GM12878 (cell line): ENCODE measurements at regions not wholly inside any gene's neighbourhood (a gene's known extent, or its start where the extent isn't known, plus 50 kb on each side); places are given as distances from the start of the nearest gene placed in this dataset.

Experiments
- ATAC-seq: fragments of 200-7000 bp; cut with Tn5 transposase; 3 replicates; pipeline ENCODE4 v1.9.1; 2020; ENCODE audit warnings: mild to moderate bottlenecking, moderate library complexity
- BruUV-seq: library from RNA; stranded (reverse); fragments of 400-500 nt; replicated peaks from 2 replicates; lab custom pipeline; 2021; lab: Mats Ljungman, UMichigan
- CTCF ChIA-PET: fragments of 300-600 bp; sonication (Branson Sonifier 250); formaldehyde crosslinking; extraction: SDS; loops from one replicate; lab custom pipeline; 2021; ENCODE audit warnings: inconsistent platforms; lab: Yijun Ruan, JAX
- POLR2A ChIA-PET: fragments of 350-600 bp; formaldehyde crosslinking; extraction: SDS; loops from one replicate; lab custom pipeline; 2021; ENCODE audit warnings: inconsistent platforms; lab: Charles Lee
- RAD21 ChIA-PET: fragments of 300-600 bp; sonication (Branson Sonifier 250); formaldehyde crosslinking; loops from one replicate; lab custom pipeline; 2023; ENCODE audit warnings: antibody characterized with exemption; ENCODE audit not compliant: unreplicated experiment; lab: Charles Lee
- SMC1A ChIA-PET: fragments of 300-600 bp; sonication (Branson Sonifier 250); formaldehyde crosslinking; loops from one replicate; lab custom pipeline; 2023; ENCODE audit not compliant: unreplicated experiment, uncharacterized antibody; lab: Charles Lee
- DNase-seq: peaks from one replicate; pipeline ENCODE4 v3.0.0-alpha.2; 2011; ENCODE audit warnings: low read depth, low spot score
- FAIRE-seq: peaks from 3 replicates; lab custom pipeline; 2011; peaks lifted over from hg19 to GRCh38; lab: Jason Lieb, UNC
- H2AFZ ChIP-seq: 2 replicates; pipeline ENCODE4 v1.6.0; 2011; ENCODE audit warnings: low read depth, low read length, control low read depth; ENCODE audit not compliant: control insufficient read depth
- H3K27ac ChIP-seq: 2 replicates; pipeline ENCODE4 v1.5.1; 2011; ENCODE audit warnings: control low read depth; ENCODE audit not compliant: control insufficient read depth, insufficient read depth
- H3K27me3 ChIP-seq, 2 experiments: replicated peaks in 1 of 2; 2 replicates each; pipeline versions ENCODE4 v1.6.0 to v1.6.1; 2011; ENCODE audit warnings: low read length in 1 of 2; ENCODE audit not compliant: control insufficient read depth in 2 of 2, insufficient read depth in 2 of 2
- H3K36me3 ChIP-seq, 2 experiments: 2 replicates each; pipeline ENCODE4 v1.5.1; 2011; ENCODE audit warnings: low read length in 1 of 2; ENCODE audit not compliant: control insufficient read depth in 2 of 2, insufficient read depth in 2 of 2
- H3K4me1 ChIP-seq: 2 replicates; pipeline ENCODE4 v1.6.1; 2011; ENCODE audit warnings: mild to moderate bottlenecking, low read length, moderate library complexity, mixed read lengths; ENCODE audit not compliant: control insufficient read depth, insufficient read depth
- H3K4me2 ChIP-seq: 2 replicates; pipeline ENCODE4 v1.6.0; 2011; ENCODE audit warnings: control low read depth; ENCODE audit not compliant: control insufficient read depth, insufficient read depth
- H3K4me3 ChIP-seq: fragments of 200-600 bp; sonication (generic); 2 replicates; pipeline ENCODE4 v1.5.1; 2016
- H3K79me2 ChIP-seq: 2 replicates; pipeline ENCODE4 v1.6.0; 2011; ENCODE audit warnings: low read length; ENCODE audit not compliant: control insufficient read depth, insufficient read depth
- H3K9ac ChIP-seq: 2 replicates; pipeline ENCODE4 v1.8.0; 2011; ENCODE audit warnings: low read length, control low read depth, mixed read lengths; ENCODE audit not compliant: control insufficient read depth, insufficient read depth
- H3K9me3 ChIP-seq: replicated peaks from 3 replicates; pipeline ENCODE4 v1.5.1; 2011; ENCODE audit warnings: mild to moderate bottlenecking, low read length; ENCODE audit not compliant: control insufficient read depth, insufficient read depth
- H4K20me1 ChIP-seq: 2 replicates; pipeline ENCODE4 v1.6.0; 2011; ENCODE audit not compliant: control insufficient read depth, insufficient read depth
- HDAC2 ChIP-seq: fragments of 200-600 bp; sonication (generic); IDR thresholded peaks from 2 replicates; pipeline ENCODE4 v1.6.1; 2017
- PAX5 ChIP-seq: IDR thresholded peaks from 2 replicates; pipeline ENCODE4 v1.6.1; 2011; ENCODE audit warnings: low read depth, low read length, borderline replicate concordance
- PAX8 ChIP-seq: fragments of 450-650 bp; IDR thresholded peaks from 2 replicates; pipeline ENCODE4 v1.6.1; 2017; ENCODE audit warnings: mild to moderate bottlenecking, moderate library complexity
- PKNOX1 ChIP-seq: fragments of 450-650 bp; IDR thresholded peaks from 2 replicates; pipeline ENCODE4 v1.6.1; 2016; ENCODE audit warnings: mild to moderate bottlenecking
- RB1 ChIP-seq: fragments of 450-650 bp; formaldehyde crosslinking; IDR thresholded peaks from 2 replicates; pipeline ENCODE4 v1.6.1; 2017; ENCODE audit warnings: mild to moderate bottlenecking, borderline replicate concordance
- SMARCA5 ChIP-seq: fragments of 450-650 bp; IDR thresholded peaks from 2 replicates; pipeline ENCODE4 v1.6.1; 2017; ENCODE audit warnings: mild to moderate bottlenecking
- STAT1 ChIP-seq: fragments of 450-650 bp; conservative IDR thresholded peaks from 2 replicates; pipeline ENCODE4 v1.6.1; 2014; ENCODE audit warnings: antibody characterized with exemption, mild to moderate bottlenecking
- WGBS: methylation state at CpG from one replicate; pipeline ENCODE4 v1.1.6; 2016; ENCODE audit warnings: low lambda C conversion rate; ENCODE audit not compliant: insufficient replicate concordance, insufficient coverage; ENCODE audit errors: missing lambda C conversion rate; 5-methylcytosine and 5-hydroxymethylcytosine counted together
- in situ Hi-C: fragments of 300-500 bp; cut with MboI; formaldehyde crosslinking; loops from 9 replicates; pipeline ENCODE4 v1.14.3; 2018; ENCODE audit warnings: mixed read lengths
- intact Hi-C: fragments of 100-400 bp; cut with micrococcal nuclease; formaldehyde crosslinking; loops from one replicate; pipeline ENCODE4 v1.14.2; 2022; ENCODE audit not compliant: unreplicated experiment
- TF ChIP-seq, protein P1 (sequence below): IDR thresholded peaks from 2 replicates; pipeline ENCODE4 v1.6.1; 2011; ENCODE audit warnings: borderline replicate concordance, low read depth, mild to moderate bottlenecking, moderate library complexity, mixed read lengths, low read length; ENCODE audit not compliant: insufficient read depth; ENCODE audit errors: extremely low read length

- no peak for TF ChIP-seq RB1
- TF ChIP-seq, all 136 proteins: peak for 0
These were observed 301.1 kb downstream of the PRR16 start (continued) for GRCh38 chr5:120765189-120765588.

DNA sequence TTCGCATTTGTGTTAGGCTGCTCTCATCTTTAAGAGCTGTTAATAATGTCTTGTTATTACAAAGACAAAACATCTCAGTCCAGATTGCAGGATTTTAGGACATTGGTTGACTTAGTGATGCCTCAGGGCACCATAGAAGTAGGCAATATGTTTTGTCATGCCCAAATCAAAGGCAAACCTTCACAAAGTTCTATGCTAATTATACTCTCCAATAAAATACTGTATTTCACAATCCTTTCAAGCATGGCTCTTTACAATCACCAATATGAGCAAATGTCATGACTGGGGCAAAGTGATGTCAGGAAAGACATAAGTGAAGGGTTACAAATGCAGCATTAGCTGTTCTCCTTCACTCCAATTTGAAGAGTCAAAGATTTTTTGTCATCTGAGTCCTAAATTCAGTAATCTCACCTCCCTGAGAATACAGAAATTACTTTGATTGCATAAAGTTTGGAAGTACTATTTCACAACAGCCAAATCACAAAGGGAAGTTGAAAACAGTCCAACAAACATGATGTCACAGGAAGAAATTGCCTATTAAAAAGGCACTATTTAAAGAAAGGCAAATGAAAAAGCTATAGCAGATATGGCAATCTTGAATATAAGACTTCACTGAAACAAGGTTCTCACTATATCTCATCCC is 303.2 kb downstream of the PRR16 start:
- H3K27ac ChIP-seq = no peak overlapping the region
- DNase-seq (no peak), ATAC-seq (no peak), FAIRE-seq (no peak)
- no peaks in the 10 kb centered on the region for H3K79me2 ChIP-seq
- in situ Hi-C loops (no loop called here), intact Hi-C loops (no loop called here)
- WGBS = 0% methylated on average over 1 of the region's 1 CpG
- H3K9me3 ChIP-seq = no peaks in the 10 kb centered on the region
- no peak overlapping the region for H2AFZ ChIP-seq
- H3K4me2 ChIP-seq = no peak overlapping the region
- SMC1A ChIA-PET = no interaction called here
- H4K20me1 ChIP-seq = no peaks in the 10 kb centered on the region
- POLR2A ChIA-PET = no interaction called here
- TF ChIP-seq PAX5 = no peak
- no peak for TF ChIP-seq PAX8
- TF ChIP-seq PKNOX1 = no peak
- no peak for TF ChIP-seq HDAC2
- TF ChIP-seq, protein P1, sequence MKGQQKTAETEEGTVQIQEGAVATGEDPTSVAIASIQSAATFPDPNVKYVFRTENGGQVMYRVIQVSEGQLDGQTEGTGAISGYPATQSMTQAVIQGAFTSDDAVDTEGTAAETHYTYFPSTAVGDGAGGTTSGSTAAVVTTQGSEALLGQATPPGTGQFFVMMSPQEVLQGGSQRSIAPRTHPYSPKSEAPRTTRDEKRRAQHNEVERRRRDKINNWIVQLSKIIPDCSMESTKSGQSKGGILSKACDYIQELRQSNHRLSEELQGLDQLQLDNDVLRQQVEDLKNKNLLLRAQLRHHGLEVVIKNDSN = no peak
- TF ChIP-seq STAT1 = no peak
- no peak for TF ChIP-seq SMARCA5
- H3K4me3 ChIP-seq = no peak overlapping the region
- H3K36me3 ChIP-seq = no peaks in the 10 kb centered on the region
- RAD21 ChIA-PET = no interaction called here
- BruUV-seq = no TSS peak
- no peak overlapping the region for H3K9ac ChIP-seq
- CTCF ChIA-PET = interaction anchor here (0.6 to 1.6 kb wide), 2 partner anchors 9 to 41 kb away, joined by 3 to 4 read pairs; no protein-coding TSS in a partner anchor
- no peaks in the 10 kb centered on the region for H3K4me1 ChIP-seq
- H3K27me3 ChIP-seq = no peaks in the 10 kb centered on the region
